HG03280 (cell line): ENCODE measurements at regions not wholly inside any gene's neighbourhood (a gene's known extent, or its start where the extent isn't known, plus 50 kb on each side); places are given as distances from the start of the nearest gene placed in this dataset.
"Not testable (repeated sequence)": the region's sequence is repeated elsewhere in the genome, so short reads cannot be mapped to it uniquely, and the experiment has no call there.

Source experiments
- ATAC-seq: cut with Tn5 transposase; IDR thresholded peaks from one replicate; pipeline ENCODE4 v1.9.1; 2021; ENCODE audit warnings: mild to moderate bottlenecking, moderate library complexity; ENCODE audit not compliant: unreplicated experiment

- ATAC-seq, result no peak
Observed at GRCh38 chr16:17989255-17989654, 347.3 kb downstream of the NPIPA8 start.

- ATAC-seq, result no peak
Observed at GRCh38 chr16:17988839-17989238, 347.7 kb downstream of the NPIPA8 start.

GRCh38 chr16:17986991-17987390 is 349.5 kb downstream of the NPIPA8 start:
- no peak for ATAC-seq

- ATAC-seq, result no peak
Observed at GRCh38 chr16:17984810-17985209, 351.7 kb downstream of the NPIPA8 start.

- no peak for ATAC-seq
Observed at GRCh38 chr16:17983847-17984639, 352.5 kb downstream of the NPIPA8 start.

- no peak for ATAC-seq
Observed at GRCh38 chr16:17983114-17983513, 353.4 kb downstream of the NPIPA8 start.

- ATAC-seq, result no peak
Observed at GRCh38 chr16:17977260-17977659, 359.3 kb downstream of the NPIPA8 start.

GRCh38 chr16:17972460-17972943 is 364.0 kb downstream of the NPIPA8 start:
- no peak for ATAC-seq

GRCh38 chr16:17970816-17971331 is 365.7 kb downstream of the NPIPA8 start:
- ATAC-seq, result no peak

GRCh38 chr16:17970157-17970765 is 366.3 kb downstream of the NPIPA8 start:
- no peak for ATAC-seq

GRCh38 chr16:17965133-17965900 is 371.2 kb downstream of the NPIPA8 start:
- no peak for ATAC-seq

- no peak for ATAC-seq
Observed at GRCh38 chr16:17964196-17964595, 372.3 kb downstream of the NPIPA8 start.

GRCh38 chr16:17963185-17963836 is 373.2 kb downstream of the NPIPA8 start:
- ATAC-seq, result no peak

- no peak for ATAC-seq
Observed at GRCh38 chr16:17962726-17963125, 373.8 kb downstream of the NPIPA8 start.

- ATAC-seq, result not testable (repeated sequence)
Observed at GRCh38 chr16:17961822-17962221, 374.7 kb downstream of the NPIPA8 start.

- ATAC-seq, result no peak
Observed at GRCh38 chr16:17951378-17951777, 385.2 kb downstream of the NPIPA8 start.

GRCh38 chr16:17949982-17950250 is 386.6 kb downstream of the NPIPA8 start:
- ATAC-seq, result no peak

GRCh38 chr16:17949141-17949981 is 387.2 kb downstream of the NPIPA8 start:
- ATAC-seq, result no peak

GRCh38 chr16:17947637-17948036 is 388.9 kb downstream of the NPIPA8 start:
- no peak for ATAC-seq

- no peak for ATAC-seq
Observed at GRCh38 chr16:17947165-17947564, 389.4 kb downstream of the NPIPA8 start.
